ENCODE measurements at regions not wholly inside any gene's neighbourhood (a gene's known extent, or its start where the extent isn't known, plus 50 kb on each side); places are given as distances from the start of the nearest gene placed in this dataset.

DNA sequence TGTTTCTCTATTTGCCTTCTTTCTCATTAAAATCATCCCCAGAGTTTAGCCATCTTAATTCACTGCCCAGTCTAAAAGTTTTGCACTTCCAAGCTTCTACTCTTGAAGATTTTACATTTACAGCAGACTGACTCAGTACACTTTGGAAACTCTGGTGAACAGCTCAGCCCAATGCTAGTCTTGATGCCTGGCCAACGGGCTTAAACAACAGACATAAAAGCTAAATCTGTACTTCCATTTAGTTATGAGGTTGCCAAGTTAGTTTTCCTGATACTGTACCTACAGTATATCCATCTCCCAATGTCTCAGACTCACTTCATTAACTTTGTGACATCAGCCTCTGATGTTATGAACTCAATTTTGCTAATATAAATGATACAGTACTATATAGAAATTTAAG lies 891.8 kb upstream of the SOX9 start:
- TF ChIP-seq POLR2AphosphoS5 (IDR thresholded peaks at IDR 0.05; ENCODE audit: borderline replicate concordance, low read depth, low read length) (no peak), EZH2 (IDR thresholded peaks at IDR 0.05) (no peak)
